PC-9 (cell line): ENCODE measurements at regions not wholly inside any gene's neighbourhood (a gene's known extent, or its start where the extent isn't known, plus 50 kb on each side); places are given as distances from the start of the nearest gene placed in this dataset.

Source experiments
- BruUV-seq: library from RNA; stranded (reverse); fragments of 400-500 nt; replicated peaks from 2 replicates; lab custom pipeline; 2021; lab: Mats Ljungman, UMichigan
- CTCF ChIA-PET: fragments of 300-600 bp; sonication (Branson Sonifier 250); formaldehyde crosslinking; loops from one replicate; lab custom pipeline; 2022; ENCODE audit warnings: antibody characterized with exemption; lab: Charles Lee
- POLR2A ChIA-PET: fragments of 300-600 bp; sonication (Branson Sonifier 250); formaldehyde crosslinking; loops from one replicate; lab custom pipeline; 2022; ENCODE audit warnings: antibody characterized with exemption; ENCODE audit not compliant: unreplicated experiment; lab: Charles Lee
- DNase-seq, 2 experiments: peaks; one replicate each; pipeline versions ENCODE4 v3.0.0 to v3.0.0-alpha.2; 2015 to 2022; ENCODE audit warnings: mixed read lengths in 1 of 2
- H2AFZ ChIP-seq: fragments of 200-600 bp; sonication (generic); 2 replicates; pipeline ENCODE4 v1.8.1; 2017; ENCODE audit warnings: antibody characterized with exemption
- H3F3A ChIP-seq: fragments of 200-600 bp; sonication (generic); 2 replicates; pipeline ENCODE4 v1.8.1; 2017; ENCODE audit warnings: antibody characterized with exemption, mild to moderate bottlenecking, low read depth; ENCODE audit not compliant: insufficient read depth
- H3K27ac ChIP-seq: fragments of 200-600 bp; sonication (generic); 2 replicates; pipeline ENCODE4 v1.6.1; 2016; ENCODE audit warnings: mixed run types
- H3K27me3 ChIP-seq: fragments of 200-600 bp; sonication (generic); 2 replicates; pipeline ENCODE4 v1.6.1; 2016; ENCODE audit warnings: low read depth, mixed run types; ENCODE audit not compliant: insufficient read depth
- H3K36me3 ChIP-seq: fragments of 200-600 bp; sonication (generic); 2 replicates; pipeline ENCODE4 v1.6.1; 2016; ENCODE audit warnings: low read depth, mixed run types
- H3K4me1 ChIP-seq: fragments of 200-600 bp; sonication (generic); replicated peaks from 2 replicates; pipeline ENCODE4 v1.6.1; 2016; ENCODE audit warnings: mixed run types; ENCODE audit not compliant: insufficient read depth
- H3K4me2 ChIP-seq: fragments of 200-600 bp; sonication (generic); 2 replicates; pipeline ENCODE4 v1.6.1; 2017; ENCODE audit warnings: mixed run types
- H3K4me3 ChIP-seq: fragments of 200-600 bp; sonication (generic); 2 replicates; pipeline ENCODE4 v1.6.1; 2016; ENCODE audit warnings: mixed run types
- H3K79me2 ChIP-seq: fragments of 200-600 bp; sonication (generic); 2 replicates; pipeline ENCODE4 v1.6.1; 2017; ENCODE audit warnings: low read depth, mixed run types
- H3K9me2 ChIP-seq: fragments of 200-600 bp; sonication (generic); 2 replicates; pipeline ENCODE4 v1.8.1; 2017; ENCODE audit warnings: mild to moderate bottlenecking; ENCODE audit not compliant: insufficient read depth
- H3K9me3 ChIP-seq: fragments of 200-600 bp; sonication (generic); 2 replicates; pipeline ENCODE4 v1.8.1; 2016; ENCODE audit warnings: low read depth; ENCODE audit not compliant: insufficient read depth
- H4K20me1 ChIP-seq: fragments of 200-600 bp; sonication (generic); 2 replicates; pipeline ENCODE4 v1.8.1; 2017; ENCODE audit not compliant: insufficient read depth
- EZH2 ChIP-seq: fragments of 200-600 bp; sonication (generic); IDR thresholded peaks from 2 replicates; pipeline ENCODE4 v1.8.0; 2017; ENCODE audit warnings: antibody characterized with exemption, low read depth
- intact Hi-C: fragments of 100-400 bp; cut with micrococcal nuclease; formaldehyde crosslinking; loops from one replicate; pipeline ENCODE4 v1.10.0; 2022; ENCODE audit not compliant: unreplicated experiment
- TF ChIP-seq, protein P1 (sequence below): fragments of 200-600 bp; sonication (generic); conservative IDR thresholded peaks from 2 replicates; pipeline ENCODE4 v1.6.1; 2017; ENCODE audit warnings: mixed run types, antibody characterized with exemption, mild to moderate bottlenecking, moderate library complexity

DNA sequence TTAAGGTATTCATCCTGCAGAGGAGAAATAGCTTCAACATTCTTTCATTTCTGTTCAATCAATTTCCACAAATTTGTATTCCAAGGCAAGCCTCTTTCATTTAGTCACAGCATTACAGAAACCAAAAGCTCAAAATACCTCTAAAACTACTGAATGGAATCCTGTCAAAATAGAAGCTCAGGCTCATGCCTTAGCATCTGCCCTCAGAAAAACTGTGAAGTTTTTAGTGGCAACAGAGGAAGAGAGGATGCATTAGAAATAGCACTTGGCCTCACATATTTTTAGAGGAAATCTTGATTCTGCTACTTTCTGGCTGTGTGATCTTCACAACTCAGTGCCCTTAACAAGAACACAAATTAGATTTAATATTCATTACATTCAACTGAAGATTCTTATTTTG, 69.1 kb upstream of the GALNT13 start:
- Histone ChIP-seq H3K79me2 (no peaks in the 10 kb centered on the region), H3K36me3 (no peaks in the 10 kb centered on the region), H3F3A (no peaks in the 10 kb centered on the region), H3K27me3 (no peaks in the 10 kb centered on the region), H3K9me2 (no peaks in the 10 kb centered on the region), H3K4me3 (no peak overlapping the region), H4K20me1 (no peaks in the 10 kb centered on the region), H3K27ac (no peak overlapping the region), H2AFZ (no peak overlapping the region), H3K4me2 (no peak overlapping the region), H3K4me1 (no peaks in the 10 kb centered on the region), H3K9me3 (no peaks in the 10 kb centered on the region)
- no peak for DNase-seq
- intact Hi-C loops = no loop called here
- TF ChIP-seq, protein P1, sequence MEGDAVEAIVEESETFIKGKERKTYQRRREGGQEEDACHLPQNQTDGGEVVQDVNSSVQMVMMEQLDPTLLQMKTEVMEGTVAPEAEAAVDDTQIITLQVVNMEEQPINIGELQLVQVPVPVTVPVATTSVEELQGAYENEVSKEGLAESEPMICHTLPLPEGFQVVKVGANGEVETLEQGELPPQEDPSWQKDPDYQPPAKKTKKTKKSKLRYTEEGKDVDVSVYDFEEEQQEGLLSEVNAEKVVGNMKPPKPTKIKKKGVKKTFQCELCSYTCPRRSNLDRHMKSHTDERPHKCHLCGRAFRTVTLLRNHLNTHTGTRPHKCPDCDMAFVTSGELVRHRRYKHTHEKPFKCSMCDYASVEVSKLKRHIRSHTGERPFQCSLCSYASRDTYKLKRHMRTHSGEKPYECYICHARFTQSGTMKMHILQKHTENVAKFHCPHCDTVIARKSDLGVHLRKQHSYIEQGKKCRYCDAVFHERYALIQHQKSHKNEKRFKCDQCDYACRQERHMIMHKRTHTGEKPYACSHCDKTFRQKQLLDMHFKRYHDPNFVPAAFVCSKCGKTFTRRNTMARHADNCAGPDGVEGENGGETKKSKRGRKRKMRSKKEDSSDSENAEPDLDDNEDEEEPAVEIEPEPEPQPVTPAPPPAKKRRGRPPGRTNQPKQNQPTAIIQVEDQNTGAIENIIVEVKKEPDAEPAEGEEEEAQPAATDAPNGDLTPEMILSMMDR = no peak
- no peak for TF ChIP-seq EZH2
- no TSS peak for BruUV-seq
- POLR2A ChIA-PET = no interaction called here
- CTCF ChIA-PET = no interaction called here

DNA sequence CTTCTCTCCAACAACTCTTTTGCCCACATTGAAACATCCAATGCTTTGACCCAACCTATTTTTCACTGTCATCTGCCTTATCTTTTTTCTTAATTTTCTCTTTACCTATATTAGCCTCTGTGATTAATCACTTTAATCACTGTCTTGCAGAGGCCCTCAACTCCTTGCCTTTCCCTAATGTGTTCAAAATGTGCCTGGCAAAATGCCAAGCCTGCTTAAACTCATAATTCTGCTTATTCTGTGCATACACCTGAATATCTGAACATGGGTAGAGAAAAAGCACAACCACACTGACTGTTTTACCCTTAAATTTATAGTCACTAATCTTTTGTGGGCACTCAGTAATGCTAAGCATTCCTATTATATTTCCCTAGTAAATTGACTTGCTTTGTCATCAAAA, 63.0 kb upstream of the GALNT13 start:
- Histone ChIP-seq H3K4me1 (no peaks in the 10 kb centered on the region), H3F3A (no peaks in the 10 kb centered on the region), H3K79me2 (no peaks in the 10 kb centered on the region), H3K9me3 (no peaks in the 10 kb centered on the region), H3K4me2 (no peak overlapping the region), H4K20me1 (no peaks in the 10 kb centered on the region), H3K27me3 (no peaks in the 10 kb centered on the region), H3K4me3 (no peak overlapping the region), H2AFZ (no peak overlapping the region), H3K27ac (no peak overlapping the region), H3K9me2 (no peaks in the 10 kb centered on the region), H3K36me3 (no peaks in the 10 kb centered on the region)
- TF ChIP-seq, protein P1 = no peak
- no peak for TF ChIP-seq EZH2
- POLR2A ChIA-PET = interaction anchor here (0.7 kb wide), 1 partner anchor 202 kb away, joined by 6 read pairs; no protein-coding TSS in a partner anchor
- no TSS peak for BruUV-seq
- DNase-seq = no peak
- intact Hi-C loops = no loop called here
- CTCF ChIA-PET = no interaction called here

DNA sequence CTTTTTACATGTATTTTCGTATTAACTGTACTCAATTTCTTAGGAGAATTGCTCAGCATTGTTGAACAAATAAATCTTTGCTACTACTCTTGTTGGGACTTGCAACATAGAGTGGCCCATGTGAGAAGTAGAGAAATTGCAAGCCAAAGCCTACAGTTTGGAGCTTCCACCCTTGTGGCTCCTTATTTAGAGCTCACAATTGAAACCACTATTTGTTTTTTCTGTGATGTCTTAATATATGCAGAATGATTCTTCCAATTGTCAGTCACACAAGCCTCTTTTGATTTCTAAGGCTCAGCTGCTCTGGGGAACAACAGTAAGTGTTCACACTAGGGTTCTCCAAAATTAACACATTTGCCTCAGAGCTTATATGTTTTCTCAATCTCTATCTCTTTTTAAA, 60.2 kb upstream of the GALNT13 start:
- CTCF ChIA-PET = no interaction called here
- intact Hi-C loops = no loop called here

More for the DNA sequence above, 60.2 kb upstream of the GALNT13 start:
- POLR2A ChIA-PET = no interaction called here
- Histone ChIP-seq H3K27ac (no peak overlapping the region), H2AFZ (no peak overlapping the region), H3K27me3 (no peaks in the 10 kb centered on the region), H3K9me2 (no peaks in the 10 kb centered on the region), H3K4me2 (no peak overlapping the region), H4K20me1 (no peaks in the 10 kb centered on the region), H3K4me1 (no peaks in the 10 kb centered on the region), H3K79me2 (no peaks in the 10 kb centered on the region), H3K4me3 (no peak overlapping the region), H3K9me3 (no peaks in the 10 kb centered on the region), H3F3A (no peaks in the 10 kb centered on the region), H3K36me3 (no peaks in the 10 kb centered on the region)
- no TSS peak for BruUV-seq
- DNase-seq = no peak
- TF ChIP-seq, protein P1 = no peak
- TF ChIP-seq EZH2 = no peak
